Loucy (cell line): ENCODE measurements at regions not wholly inside any gene's neighbourhood (a gene's known extent, or its start where the extent isn't known, plus 50 kb on each side); places are given as distances from the start of the nearest gene placed in this dataset.

Experiments
- H2AFZ ChIP-seq: fragments of 200-600 bp; sonication (generic); 2 replicates; pipeline ENCODE4 v1.6.0; 2016; ENCODE audit warnings: antibody characterized with exemption, mild to moderate bottlenecking, low read length, moderate library complexity
- H3F3A ChIP-seq: fragments of 200-600 bp; 2 replicates; pipeline ENCODE4 v1.6.0; 2016; ENCODE audit warnings: antibody characterized with exemption, low read depth, mild to moderate bottlenecking
- H3K27me3 ChIP-seq: fragments of 200-600 bp; sonication (generic); 2 replicates; pipeline ENCODE4 v1.6.1; 2014; ENCODE audit warnings: low read length, mild to moderate bottlenecking; ENCODE audit not compliant: insufficient read depth, poor library complexity, severe bottlenecking
- H3K36me3 ChIP-seq: fragments of 200-600 bp; sonication (generic); 2 replicates; pipeline ENCODE4 v1.6.1; 2016; ENCODE audit warnings: low read length; ENCODE audit not compliant: insufficient read depth
- H3K4me1 ChIP-seq: fragments of 200-600 bp; sonication (generic); 2 replicates; pipeline ENCODE4 v1.5.1; 2014; ENCODE audit warnings: low read length, mild to moderate bottlenecking; ENCODE audit not compliant: insufficient read depth, poor library complexity, severe bottlenecking
- H3K4me2 ChIP-seq: fragments of 200-600 bp; sonication (generic); 2 replicates; pipeline ENCODE4 v1.6.0; 2014; ENCODE audit warnings: antibody characterized with exemption, low read length, low read depth, mild to moderate bottlenecking; ENCODE audit not compliant: poor library complexity, severe bottlenecking
- H3K4me3 ChIP-seq: fragments of 200-600 bp; sonication (generic); 2 replicates; pipeline ENCODE4 v1.5.1; 2014; ENCODE audit warnings: low read length, mild to moderate bottlenecking, mixed read lengths; ENCODE audit not compliant: poor library complexity, severe bottlenecking
- H3K79me2 ChIP-seq: fragments of 200-600 bp; sonication (generic); 2 replicates; pipeline ENCODE4 v1.6.1; 2014; ENCODE audit warnings: low read length; ENCODE audit not compliant: insufficient read depth
- H3K9ac ChIP-seq: fragments of 200-600 bp; sonication (generic); 2 replicates; pipeline ENCODE4 v1.6.0; 2014; ENCODE audit warnings: mild to moderate bottlenecking, low read depth, low read length, moderate library complexity; ENCODE audit not compliant: poor library complexity, severe bottlenecking
- H3K9me2 ChIP-seq: fragments of 200-600 bp; sonication (generic); replicated peaks from 2 replicates; pipeline ENCODE4 v1.6.1; 2016; ENCODE audit warnings: low read depth, low read length, mixed read lengths
- H3K9me3 ChIP-seq: fragments of 200-600 bp; sonication (generic); 2 replicates; pipeline ENCODE4 v1.6.1; 2014; ENCODE audit warnings: mild to moderate bottlenecking, antibody characterized with exemption, low read length, low read depth; ENCODE audit not compliant: insufficient read depth
- H4K20me1 ChIP-seq: fragments of 200-600 bp; sonication (generic); 2 replicates; pipeline ENCODE4 v1.6.0; 2014; ENCODE audit warnings: antibody characterized with exemption, low read length, mild to moderate bottlenecking; ENCODE audit not compliant: insufficient read depth, poor library complexity, severe bottlenecking
- EZH2phosphoT487 ChIP-seq: fragments of 200-600 bp; IDR thresholded peaks from 2 replicates; pipeline ENCODE4 v1.6.1; 2018; ENCODE audit warnings: antibody characterized with exemption, mild to moderate bottlenecking, moderate library complexity, borderline replicate concordance
- TF ChIP-seq, protein P1 (sequence below): fragments of 200-600 bp; sonication (generic); conservative IDR thresholded peaks from 2 replicates; pipeline ENCODE4 v1.5.1; 2014; ENCODE audit warnings: mild to moderate bottlenecking, antibody characterized with exemption, low read length

DNA sequence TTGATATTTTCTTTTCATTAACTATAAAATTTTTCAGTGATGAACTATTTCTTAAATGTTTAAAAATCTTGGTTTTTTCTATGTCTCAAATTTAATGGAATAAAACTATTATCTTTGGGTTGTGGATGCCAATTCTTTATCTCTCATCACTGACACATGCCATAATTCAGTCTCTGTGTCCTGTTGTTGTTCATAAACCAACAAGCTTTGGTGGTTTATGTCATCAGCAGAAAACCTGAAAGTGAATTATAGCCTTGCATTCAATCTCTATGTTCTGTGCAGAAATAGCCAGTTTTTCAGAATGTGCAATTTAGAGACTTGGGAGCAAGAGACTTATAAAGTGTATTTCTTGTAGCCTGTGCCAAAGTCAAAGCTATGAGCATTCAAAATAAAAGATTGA is 462.6 kb upstream of the ADGRL4 start:
- no peaks in the 10 kb centered on the region for H3K9me2 ChIP-seq
- TF ChIP-seq, protein P1, sequence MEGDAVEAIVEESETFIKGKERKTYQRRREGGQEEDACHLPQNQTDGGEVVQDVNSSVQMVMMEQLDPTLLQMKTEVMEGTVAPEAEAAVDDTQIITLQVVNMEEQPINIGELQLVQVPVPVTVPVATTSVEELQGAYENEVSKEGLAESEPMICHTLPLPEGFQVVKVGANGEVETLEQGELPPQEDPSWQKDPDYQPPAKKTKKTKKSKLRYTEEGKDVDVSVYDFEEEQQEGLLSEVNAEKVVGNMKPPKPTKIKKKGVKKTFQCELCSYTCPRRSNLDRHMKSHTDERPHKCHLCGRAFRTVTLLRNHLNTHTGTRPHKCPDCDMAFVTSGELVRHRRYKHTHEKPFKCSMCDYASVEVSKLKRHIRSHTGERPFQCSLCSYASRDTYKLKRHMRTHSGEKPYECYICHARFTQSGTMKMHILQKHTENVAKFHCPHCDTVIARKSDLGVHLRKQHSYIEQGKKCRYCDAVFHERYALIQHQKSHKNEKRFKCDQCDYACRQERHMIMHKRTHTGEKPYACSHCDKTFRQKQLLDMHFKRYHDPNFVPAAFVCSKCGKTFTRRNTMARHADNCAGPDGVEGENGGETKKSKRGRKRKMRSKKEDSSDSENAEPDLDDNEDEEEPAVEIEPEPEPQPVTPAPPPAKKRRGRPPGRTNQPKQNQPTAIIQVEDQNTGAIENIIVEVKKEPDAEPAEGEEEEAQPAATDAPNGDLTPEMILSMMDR = no peak
- TF ChIP-seq EZH2phosphoT487 = no peak
- no peak overlapping the region for H2AFZ ChIP-seq
- no peak overlapping the region for H3K4me2 ChIP-seq
- no peaks in the 10 kb centered on the region for H3K36me3 ChIP-seq
- no peaks in the 10 kb centered on the region for H3K79me2 ChIP-seq
- H3K9ac ChIP-seq = no peak overlapping the region
- no peaks in the 10 kb centered on the region for H3K9me3 ChIP-seq
- no peaks in the 10 kb centered on the region for H3K27me3 ChIP-seq
- H4K20me1 ChIP-seq = no peaks in the 10 kb centered on the region
- H3K4me1 ChIP-seq = no peaks in the 10 kb centered on the region
- H3F3A ChIP-seq = no peaks in the 10 kb centered on the region
- H3K4me3 ChIP-seq = no peak overlapping the region

- Histone ChIP-seq H3F3A (no peaks in the 10 kb centered on the region), H4K20me1 (no peaks in the 10 kb centered on the region), H3K4me3 (no peak overlapping the region), H3K9ac (no peak overlapping the region), H3K9me3 (no peaks in the 10 kb centered on the region), H3K4me1 (no peaks in the 10 kb centered on the region), H2AFZ (no peak overlapping the region), H3K36me3 (no peaks in the 10 kb centered on the region), H3K4me2 (no peak overlapping the region), H3K27me3 (no peaks in the 10 kb centered on the region), H3K79me2 (no peaks in the 10 kb centered on the region), H3K9me2 (no peaks in the 10 kb centered on the region)
- TF ChIP-seq, protein P1 = no peak
- TF ChIP-seq EZH2phosphoT487 = no peak
Measured at GRCh38 chr1:79460773-79461436, 454.4 kb upstream of the ADGRL4 start.

- Histone ChIP-seq H3K4me1 (no peaks in the 10 kb centered on the region), H3K4me3 (no peak overlapping the region), H2AFZ (no peak overlapping the region), H3K36me3 (no peaks in the 10 kb centered on the region), H3K79me2 (no peaks in the 10 kb centered on the region), H3K9me3 (no peaks in the 10 kb centered on the region), H3K4me2 (no peak overlapping the region), H4K20me1 (no peaks in the 10 kb centered on the region), H3K9me2 (no peaks in the 10 kb centered on the region), H3F3A (no peaks in the 10 kb centered on the region), H3K27me3 (no peaks in the 10 kb centered on the region), H3K9ac (no peak overlapping the region)
- TF ChIP-seq EZH2phosphoT487 = no peak
- TF ChIP-seq, protein P1 = no peak
Measured at GRCh38 chr1:79457562-79458224, 451.2 kb upstream of the ADGRL4 start.
